CD4-positive, alpha-beta T cell (primary cell): ENCODE measurements at regions not wholly inside any gene's neighbourhood (a gene's known extent, or its start where the extent isn't known, plus 50 kb on each side); places are given as distances from the start of the nearest gene placed in this dataset.

ENCODE experiments used
- ATAC-seq: fragments of 200-7000 bp; cut with Tn5 transposase; one replicate; pipeline ENCODE4 v1.10.0; 2022; ENCODE audit warnings: mild to moderate bottlenecking; ENCODE audit not compliant: poor library complexity
- CTCF ChIA-PET: fragments of 350-600 bp; sonication (Branson Sonifier 250); formaldehyde crosslinking; loops from one replicate; lab custom pipeline; 2021; ENCODE audit warnings: antibody characterized with exemption, inconsistent platforms; lab: Charles Lee
- POLR2A ChIA-PET: fragments of 350-600 bp; sonication (Branson Sonifier 250); formaldehyde crosslinking; loops from one replicate; lab custom pipeline; 2021; ENCODE audit warnings: antibody characterized with exemption, inconsistent platforms; lab: Charles Lee
- DNase-seq, 14 experiments: peaks; one replicate each; pipeline ENCODE4 v3.0.0-alpha.2; 2013 to 2020; ENCODE audit warnings: mixed read lengths in 2 of 14
- H3K27ac ChIP-seq, 2 donors: one replicate each; pipeline versions ENCODE4 v1.5.1 to v1.7.0; 2013; ENCODE audit warnings: low read length in 2 of 2, low read depth in 1 of 2, mild to moderate bottlenecking in 1 of 2
- H3K27me3 ChIP-seq, 2 experiments: 1 replicate in 1 of 2; 2 replicates in 1 of 2; pipeline versions ENCODE4 v1.6.1 to v1.7.0; 2013; ENCODE audit warnings: low read length in 2 of 2, control low read depth in 1 of 2, mild to moderate bottlenecking in 1 of 2, moderate library complexity in 1 of 2; ENCODE audit not compliant: insufficient read depth in 2 of 2, control insufficient read depth in 1 of 2
- H3K36me3 ChIP-seq: one replicate; pipeline ENCODE4 v1.6.1; 2013; ENCODE audit warnings: low read length, control low read depth; ENCODE audit not compliant: insufficient read depth
- H3K4me1 ChIP-seq: one replicate; pipeline ENCODE4 v1.6.1; 2013; ENCODE audit warnings: low read length, control low read depth; ENCODE audit not compliant: insufficient read depth
- H3K4me3 ChIP-seq: one replicate; pipeline ENCODE4 v1.5.1; 2013; ENCODE audit warnings: mild to moderate bottlenecking, low read length, moderate library complexity
- H3K9me3 ChIP-seq, 2 experiments: 1 replicate in 1 of 2; 2 replicates in 1 of 2; pipeline versions ENCODE4 v1.6.1 to v1.7.0; 2013; ENCODE audit warnings: low read length in 2 of 2, mild to moderate bottlenecking in 2 of 2, control low read depth in 1 of 2, moderate library complexity in 1 of 2; ENCODE audit not compliant: control insufficient read depth in 1 of 2, insufficient read depth in 1 of 2
- H3K27ac Mint-ChIP-seq: one replicate; pipeline ENCODE4 v1.8.0; 2020; ENCODE audit warnings: mixed read lengths
- H3K27me3 Mint-ChIP-seq: one replicate; pipeline ENCODE4 v1.8.0; 2021; ENCODE audit warnings: mixed read lengths
- H3K36me3 Mint-ChIP-seq: one replicate; pipeline ENCODE4 v1.8.0; 2021; ENCODE audit warnings: low read depth, mixed read lengths
- H3K4me1 Mint-ChIP-seq: one replicate; pipeline ENCODE4 v1.8.0; 2021; ENCODE audit warnings: low read depth, mixed read lengths
- H3K4me3 Mint-ChIP-seq: one replicate; pipeline ENCODE4 v1.8.0; 2020; ENCODE audit warnings: mild to moderate bottlenecking, mixed read lengths
- H3K9me3 Mint-ChIP-seq: one replicate; pipeline ENCODE4 v1.8.0; 2020; ENCODE audit warnings: mixed read lengths
- CTCF ChIP-seq: fragments of 200-600 bp; IDR thresholded peaks from one replicate; pipeline ENCODE4 v1.8.0; 2022; ENCODE audit warnings: antibody characterized with exemption, mild to moderate bottlenecking
- intact Hi-C, 2 experiments: fragments of 100-400 bp; cut with DNase I in 1 of 2; cut with micrococcal nuclease in 1 of 2; formaldehyde crosslinking; loops; one replicate each; pipeline versions ENCODE4 v1.15.1 to v1.9.0; 2023 to 2025; cut with DNase I, micrococcal nuclease

- H3K36me3 Mint-ChIP-seq = no peaks in the 10 kb centered on the region
- TF ChIP-seq CTCF = no peak
- Histone ChIP-seq H3K4me1 (no peaks in the 10 kb centered on the region), H3K36me3 (no peaks in the 10 kb centered on the region), H3K4me3 (no peak overlapping the region), H3K27me3 (peaks cover 0 to 2% of the 10 kb centered on the region in 2 experiments), H3K27ac (no peak overlapping the region), H3K9me3 (peaks cover 0 to 8% of the 10 kb centered on the region in 2 experiments)
- POLR2A ChIA-PET = no interaction called here
- ATAC-seq (no peak), DNase-seq (no peak)
- CTCF ChIA-PET = no interaction called here
- no peak overlapping the region for H3K27ac Mint-ChIP-seq
- intact Hi-C loops = no loop called here
- no peak overlapping the region for H3K4me3 Mint-ChIP-seq
- no peaks in the 10 kb centered on the region for H3K4me1 Mint-ChIP-seq
- peaks cover 5% of the 10 kb centered on the region for H3K9me3 Mint-ChIP-seq
- H3K27me3 Mint-ChIP-seq = peaks cover 7% of the 10 kb centered on the region
Observed at GRCh38 chr2:172372436-172372835, 55.0 kb upstream of the ITGA6 start.

- Mint-ChIP-seq H3K4me3 (no peak overlapping the region), H3K27me3 (peaks cover 7% of the 10 kb centered on the region), H3K9me3 (peaks cover 5% of the 10 kb centered on the region), H3K4me1 (no peaks in the 10 kb centered on the region), H3K36me3 (no peaks in the 10 kb centered on the region), H3K27ac (no peak overlapping the region)
- DNase-seq = no peak
- H3K36me3 ChIP-seq = no peaks in the 10 kb centered on the region
- H3K27me3 ChIP-seq = peaks cover 0 to 2% of the 10 kb centered on the region in 2 experiments
- no peak overlapping the region for H3K4me3 ChIP-seq
- peaks cover 0 to 8% of the 10 kb centered on the region in 2 experiments for H3K9me3 ChIP-seq
- ATAC-seq = no peak
- H3K27ac ChIP-seq = no peak overlapping the region
- ChIA-PET POLR2A (no interaction called here), CTCF (no interaction called here)
- intact Hi-C loops = no loop called here
- TF ChIP-seq CTCF = no peak
- H3K4me1 ChIP-seq = no peaks in the 10 kb centered on the region
Observed at GRCh38 chr2:172373076-172373475, 54.3 kb upstream of the ITGA6 start.

GRCh38 chr2:172373766-172374165 is 53.6 kb upstream of the ITGA6 start:
- TF ChIP-seq CTCF = no peak
- Mint-ChIP-seq H3K4me1 (no peaks in the 10 kb centered on the region), H3K27ac (no peak overlapping the region), H3K4me3 (no peak overlapping the region), H3K27me3 (peaks cover 7% of the 10 kb centered on the region), H3K9me3 (peaks cover 5% of the 10 kb centered on the region), H3K36me3 (no peaks in the 10 kb centered on the region)
- Histone ChIP-seq H3K9me3 (peaks cover 0 to 6% of the 10 kb centered on the region in 2 experiments), H3K27ac (no peak overlapping the region), H3K27me3 (peaks cover 0 to 2% of the 10 kb centered on the region in 2 experiments), H3K4me1 (no peaks in the 10 kb centered on the region), H3K36me3 (no peaks in the 10 kb centered on the region), H3K4me3 (no peak overlapping the region)
- DNase-seq (no peak), ATAC-seq (no peak)
- ChIA-PET POLR2A (no interaction called here), CTCF (no interaction called here)
- intact Hi-C loops = no loop called here
